ENCODE measurements at regions not wholly inside any gene's neighbourhood (a gene's known extent, or its start where the extent isn't known, plus 50 kb on each side); places are given as distances from the start of the nearest gene placed in this dataset.

DNA sequence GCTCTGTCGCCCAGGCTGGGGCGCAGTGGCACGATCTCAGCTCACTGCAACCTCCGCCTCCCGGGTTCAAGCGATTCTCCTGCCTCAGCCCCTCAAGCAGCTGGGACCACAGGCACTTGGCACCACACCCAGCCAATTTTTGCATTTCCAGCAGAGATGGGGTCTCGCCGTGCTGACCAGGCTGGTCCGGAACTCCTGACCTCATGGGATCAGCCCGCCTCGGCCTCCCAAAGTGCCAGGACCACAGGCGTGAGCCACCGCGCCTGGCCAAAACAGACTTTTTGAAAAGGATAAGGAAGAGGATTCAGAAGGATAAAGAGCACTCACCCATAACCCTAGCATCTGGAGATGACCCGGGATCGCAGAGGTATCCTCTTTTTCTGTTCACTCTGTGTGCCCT is 224.5 kb upstream of the AGTR2 start:
- Histone ChIP-seq H3K9me3 (no peaks in the 10 kb centered on the region), H3K4me3 (no peak overlapping the region), H3K4me1 (no peaks in the 10 kb centered on the region), H3K27me3 (no peaks in the 10 kb centered on the region), H3K27ac (replicated peaks in 1 of 4) (no peak overlapping the region), H3K36me3 (no peaks in the 10 kb centered on the region)
- DNase-seq (ENCODE audit: extremely low spot score) = no peak
- WGBS = 88% methylated on average over 11 of the region's 16 CpGs
- TF ChIP-seq POLR2A (IDR thresholded peaks at IDR 0.05; ENCODE audit: low read depth) (no peak), EP300 (IDR thresholded peaks at IDR 0.05) (no peak), POLR2AphosphoS5 (IDR thresholded peaks at IDR 0.05) (no peak)
- intact Hi-C loops (cut with DNase I) = no loop called here

DNA sequence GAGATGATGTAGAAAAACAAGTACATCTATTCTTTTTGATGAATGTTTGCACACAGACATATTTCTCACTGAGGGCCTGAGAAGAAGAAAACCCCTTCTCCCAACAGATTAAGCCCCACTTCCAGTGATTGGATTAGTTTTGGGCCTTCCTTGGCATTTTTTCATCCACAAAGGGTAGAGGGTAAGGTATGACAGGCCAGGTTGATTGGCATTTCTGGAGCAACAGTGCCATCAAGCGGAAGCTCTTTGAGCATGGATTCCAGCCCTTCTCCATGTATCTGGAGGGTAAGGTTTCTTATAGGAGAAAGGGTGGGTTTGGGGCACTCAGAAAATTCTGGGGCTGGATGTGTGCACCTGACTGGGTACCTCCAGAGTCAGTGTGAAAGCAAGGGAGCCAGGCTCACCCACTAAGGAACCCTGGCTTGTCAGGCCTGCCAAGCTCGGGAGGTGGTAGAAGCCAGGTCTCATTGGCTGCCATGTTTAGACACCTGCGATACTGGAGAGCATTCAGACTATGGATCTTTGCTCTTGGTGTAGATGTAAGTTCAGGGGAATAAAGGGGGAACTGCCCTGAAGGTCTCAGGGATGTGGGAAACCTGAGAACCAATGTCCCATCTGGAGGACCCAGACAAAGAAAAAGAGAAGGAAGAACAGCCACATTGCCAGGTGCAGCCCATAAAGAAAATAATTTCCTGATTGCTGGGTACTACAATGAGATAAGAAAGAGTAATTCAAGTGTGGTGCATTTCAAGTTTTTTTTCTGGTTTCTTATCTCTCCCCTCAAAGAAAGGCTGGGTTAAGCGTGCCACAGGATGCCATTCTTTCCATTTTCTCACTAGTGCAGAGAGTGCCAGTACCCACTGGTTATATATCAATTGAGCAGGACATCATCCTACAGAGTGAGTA is 222.3 kb upstream of the AGTR2 start:
- DNase-seq (ENCODE audit: extremely low spot score) = no peak
- 83% methylated on average over 4 of the region's 4 CpGs for WGBS
- Histone ChIP-seq H3K27ac (replicated peaks in 1 of 4) (no peak overlapping the region), H3K27me3 (no peaks in the 10 kb centered on the region), H3K4me3 (no peak overlapping the region), H3K9me3 (no peaks in the 10 kb centered on the region), H3K36me3 (no peaks in the 10 kb centered on the region), H3K4me1 (no peaks in the 10 kb centered on the region)
- no peak for TF ChIP-seq POLR2AphosphoS5 (IDR thresholded peaks at IDR 0.05)
- TF ChIP-seq EP300 (IDR thresholded peaks at IDR 0.05) = no peak
- TF ChIP-seq CTCF (IDR thresholded peaks at IDR 0.05) = no peak
- intact Hi-C loops (cut with DNase I) = no loop called here

- TF ChIP-seq POLR2A (IDR thresholded peaks at IDR 0.05; ENCODE audit: low read depth) (no peak), POLR2AphosphoS5 (IDR thresholded peaks at IDR 0.05) (no peak), EP300 (IDR thresholded peaks at IDR 0.05) (no peak), CTCF (IDR thresholded peaks at IDR 0.05) (no peak)
- intact Hi-C loops (cut with DNase I) = no loop called here
- no peaks in the 10 kb centered on the region for H3K4me1 ChIP-seq
- H3K4me3 ChIP-seq = no peak overlapping the region
- H3K27ac ChIP-seq (replicated peaks in 1 of 4) = no peak overlapping the region
- 51% methylated on average over 13 of the region's 17 CpGs for WGBS
- no peaks in the 10 kb centered on the region for H3K9me3 ChIP-seq
- no peak for DNase-seq (ENCODE audit: extremely low spot score)
- no peaks in the 10 kb centered on the region for H3K27me3 ChIP-seq
- no peaks in the 10 kb centered on the region for H3K36me3 ChIP-seq
Observed at GRCh38 chrX:115949900-115950822, 220.4 kb upstream of the AGTR2 start.

- no peaks in the 10 kb centered on the region for H3K9me3 ChIP-seq
- no peak overlapping the region for H3K4me3 ChIP-seq
- no peak for DNase-seq (ENCODE audit: extremely low spot score)
- WGBS = 75% methylated on average over 2 of the region's 14 CpGs
- no peak overlapping the region for H3K27ac ChIP-seq (replicated peaks in 1 of 4)
- H3K27me3 ChIP-seq = no peaks in the 10 kb centered on the region
- H3K36me3 ChIP-seq = no peaks in the 10 kb centered on the region
- intact Hi-C loops (cut with DNase I) = no loop called here
- H3K4me1 ChIP-seq = no peaks in the 10 kb centered on the region
- TF ChIP-seq EP300 (IDR thresholded peaks at IDR 0.05) = no peak
- no peak for TF ChIP-seq CTCF (IDR thresholded peaks at IDR 0.05)
- no peak for TF ChIP-seq POLR2A (IDR thresholded peaks at IDR 0.05; ENCODE audit: low read depth)
- no peak for TF ChIP-seq POLR2AphosphoS5 (IDR thresholded peaks at IDR 0.05)
Observed at GRCh38 chrX:115952417-115953092, 218.0 kb upstream of the AGTR2 start.
